ENCODE measurements at regions not wholly inside any gene's neighbourhood (a gene's known extent, or its start where the extent isn't known, plus 50 kb on each side); places are given as distances from the start of the nearest gene placed in this dataset.
"Not testable (repeated sequence)": the region's sequence is repeated elsewhere in the genome, so short reads cannot be mapped to it uniquely, and the experiment has no call there.

- DNase-seq (ENCODE audit: extremely low spot score), result no peak
- ChIA-PET CTCF (no interaction called here), POLR2A (no interaction called here)
- TF ChIP-seq CTBP1 (IDR thresholded peaks at IDR 0.05; ENCODE audit: borderline replicate concordance), result no peak
- no peak for TF ChIP-seq HDGF (IDR thresholded peaks at IDR 0.05; ENCODE audit: borderline replicate concordance)
- no peak for TF ChIP-seq ARNT (IDR thresholded peaks at IDR 0.05)
- TF ChIP-seq FOXK2 (IDR thresholded peaks at IDR 0.05), result no peak
- no peak for TF ChIP-seq SP1 (IDR thresholded peaks at IDR 0.05)
- TF ChIP-seq TARDBP (IDR thresholded peaks at IDR 0.05), result no peak
- no peak for TF ChIP-seq BHLHE40 (IDR thresholded peaks at IDR 0.05; ENCODE audit: borderline replicate concordance)
- TF ChIP-seq SUZ12 (IDR thresholded peaks at IDR 0.05), result no peak
Measured at GRCh38 chrX:75873993-75874392, 88.9 kb upstream of the MAGEE2 start.

DNA sequence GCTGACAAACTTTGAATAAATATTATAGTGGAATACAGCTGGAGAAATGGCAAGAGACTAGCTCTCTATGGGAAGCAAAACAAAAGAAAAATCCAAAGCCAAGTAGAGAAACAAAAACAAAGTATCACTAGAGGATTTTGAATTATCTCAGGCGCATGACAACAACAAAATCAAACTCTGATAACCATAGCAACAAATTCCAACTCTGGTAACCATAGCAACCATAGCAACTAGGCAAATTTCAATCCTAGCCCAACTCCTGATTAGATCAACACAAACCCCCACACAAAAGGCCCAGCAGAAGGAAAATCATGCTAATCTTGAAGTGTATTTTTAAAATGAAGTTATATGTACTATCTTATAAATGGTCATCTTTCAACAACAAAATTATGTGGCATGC is 98.4 kb upstream of the MAGEE2 start:
- no peak for TF ChIP-seq BHLHE40 (IDR thresholded peaks at IDR 0.05; ENCODE audit: borderline replicate concordance)
- no peak for TF ChIP-seq SP1 (IDR thresholded peaks at IDR 0.05)
- TF ChIP-seq HDGF (IDR thresholded peaks at IDR 0.05; ENCODE audit: borderline replicate concordance), result no peak
- no peak for TF ChIP-seq CTBP1 (IDR thresholded peaks at IDR 0.05; ENCODE audit: borderline replicate concordance)
- no peak for DNase-seq (ENCODE audit: extremely low spot score)
- ChIA-PET POLR2A (no interaction called here), CTCF (no interaction called here)

GRCh38 chrX:75887833-75888232 is 102.8 kb upstream of the MAGEE2 start:
- ChIA-PET CTCF (no interaction called here), POLR2A (no interaction called here)
- no peak for DNase-seq (ENCODE audit: extremely low spot score)
- TF ChIP-seq ARNT (IDR thresholded peaks at IDR 0.05) (no peak), SUZ12 (IDR thresholded peaks at IDR 0.05) (no peak), L3MBTL2 (conservative IDR thresholded peaks at IDR 0.05) (no peak), FOXM1 (IDR thresholded peaks at IDR 0.05; ENCODE audit: borderline replicate concordance) (no peak), LEF1 (IDR thresholded peaks at IDR 0.05; ENCODE audit: borderline replicate concordance) (no peak)

GRCh38 chrX:75892749-75893148 is 107.7 kb upstream of the MAGEE2 start:
- TF ChIP-seq BHLHE40 (IDR thresholded peaks at IDR 0.05; ENCODE audit: borderline replicate concordance) (no peak), HDGF (IDR thresholded peaks at IDR 0.05; ENCODE audit: borderline replicate concordance) (no peak), FOXM1 (IDR thresholded peaks at IDR 0.05; ENCODE audit: borderline replicate concordance) (no peak), ELF4 (IDR thresholded peaks at IDR 0.05) (no peak), TARDBP (IDR thresholded peaks at IDR 0.05) (no peak), CTBP1 (IDR thresholded peaks at IDR 0.05; ENCODE audit: borderline replicate concordance) (no peak), SUZ12 (IDR thresholded peaks at IDR 0.05) (no peak), LEF1 (IDR thresholded peaks at IDR 0.05; ENCODE audit: borderline replicate concordance) (no peak), SP1 (IDR thresholded peaks at IDR 0.05) (no peak), L3MBTL2 (conservative IDR thresholded peaks at IDR 0.05) (no peak), NFRKB (IDR thresholded peaks at IDR 0.05) (no peak), FOXK2 (IDR thresholded peaks at IDR 0.05) (no peak), FOXA1 (IDR thresholded peaks at IDR 0.05) (no peak), ZNF384 (IDR thresholded peaks at IDR 0.05) (no peak), ARNT (IDR thresholded peaks at IDR 0.05) (no peak)
- TF ChIP-seq, protein P1, sequence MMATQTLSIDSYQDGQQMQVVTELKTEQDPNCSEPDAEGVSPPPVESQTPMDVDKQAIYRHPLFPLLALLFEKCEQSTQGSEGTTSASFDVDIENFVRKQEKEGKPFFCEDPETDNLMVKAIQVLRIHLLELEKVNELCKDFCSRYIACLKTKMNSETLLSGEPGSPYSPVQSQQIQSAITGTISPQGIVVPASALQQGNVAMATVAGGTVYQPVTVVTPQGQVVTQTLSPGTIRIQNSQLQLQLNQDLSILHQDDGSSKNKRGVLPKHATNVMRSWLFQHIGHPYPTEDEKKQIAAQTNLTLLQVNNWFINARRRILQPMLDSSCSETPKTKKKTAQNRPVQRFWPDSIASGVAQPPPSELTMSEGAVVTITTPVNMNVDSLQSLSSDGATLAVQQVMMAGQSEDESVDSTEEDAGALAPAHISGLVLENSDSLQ (IDR thresholded peaks at IDR 0.05), result no peak
- DNase-seq (ENCODE audit: extremely low spot score), result no peak
- POLR2A ChIA-PET, result no interaction called here
- CTCF ChIA-PET, result no interaction called here

DNA sequence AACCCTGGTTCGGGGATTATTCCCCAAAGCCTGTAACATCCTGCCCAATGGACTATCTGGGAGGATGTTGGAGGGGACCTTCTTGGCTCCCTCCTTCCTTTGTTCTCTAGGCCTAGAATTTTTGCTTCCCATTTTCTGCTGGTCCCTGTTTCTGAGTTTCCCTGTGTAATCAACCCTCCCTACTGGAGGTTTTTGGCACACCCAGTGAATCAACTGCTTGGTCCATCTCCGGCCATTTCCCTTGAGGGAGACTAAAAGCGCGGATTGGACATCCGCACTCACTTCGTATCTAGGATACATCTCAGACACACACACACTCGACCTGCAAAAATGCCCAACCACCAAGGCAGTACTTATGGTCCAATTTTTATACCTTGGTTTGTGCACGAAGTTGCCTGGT is 108.2 kb upstream of the MAGEE2 start:
- ChIA-PET POLR2A (no interaction called here), CTCF (no interaction called here)
- no peak for DNase-seq (ENCODE audit: extremely low spot score)
- TF ChIP-seq LEF1 (IDR thresholded peaks at IDR 0.05; ENCODE audit: borderline replicate concordance), result no peak
- no peak for TF ChIP-seq SP1 (IDR thresholded peaks at IDR 0.05)
- no peak for TF ChIP-seq HDGF (IDR thresholded peaks at IDR 0.05; ENCODE audit: borderline replicate concordance)
- TF ChIP-seq FOXA1 (IDR thresholded peaks at IDR 0.05), result no peak
- no peak for TF ChIP-seq CTBP1 (IDR thresholded peaks at IDR 0.05; ENCODE audit: borderline replicate concordance)
- TF ChIP-seq, protein P1 (IDR thresholded peaks at IDR 0.05), result no peak
- no peak for TF ChIP-seq L3MBTL2 (conservative IDR thresholded peaks at IDR 0.05)
- no peak for TF ChIP-seq FOXK2 (IDR thresholded peaks at IDR 0.05)

DNA sequence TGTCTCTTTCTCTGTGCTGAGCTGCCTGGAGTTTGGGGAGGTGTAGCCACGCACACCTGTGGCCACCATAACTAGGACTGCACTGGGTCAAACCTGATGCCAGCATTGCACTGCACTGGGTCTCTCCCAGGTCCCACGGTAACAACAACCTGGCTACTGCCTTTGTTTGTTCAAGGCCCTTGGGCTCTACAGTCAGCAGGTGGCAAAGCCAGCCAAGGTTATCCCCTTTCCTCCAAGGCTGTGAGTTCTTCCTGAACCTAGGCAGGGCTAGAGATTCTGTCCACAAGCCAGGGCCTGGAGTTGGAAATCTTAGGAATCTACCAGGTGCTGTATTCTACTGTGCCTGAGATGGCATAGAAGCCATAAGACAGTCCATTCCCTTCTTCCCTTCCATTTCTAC is 126.7 kb upstream of the MAGEE2 start:
- TF ChIP-seq, protein P1 (IDR thresholded peaks at IDR 0.05), result no peak
- no peak for TF ChIP-seq SP1 (IDR thresholded peaks at IDR 0.05)
- TF ChIP-seq FOXA1 (IDR thresholded peaks at IDR 0.05), result no peak
- TF ChIP-seq ELF4 (IDR thresholded peaks at IDR 0.05), result no peak
- TF ChIP-seq ARNT (IDR thresholded peaks at IDR 0.05), result no peak
- TF ChIP-seq LEF1 (IDR thresholded peaks at IDR 0.05; ENCODE audit: borderline replicate concordance), result no peak
- TF ChIP-seq FOXK2 (IDR thresholded peaks at IDR 0.05), result no peak
- no peak for TF ChIP-seq FOXM1 (IDR thresholded peaks at IDR 0.05; ENCODE audit: borderline replicate concordance)
- no peak for TF ChIP-seq SUZ12 (IDR thresholded peaks at IDR 0.05)
- TF ChIP-seq NFRKB (IDR thresholded peaks at IDR 0.05), result no peak
- TF ChIP-seq L3MBTL2 (conservative IDR thresholded peaks at IDR 0.05), result no peak
- TF ChIP-seq TARDBP (IDR thresholded peaks at IDR 0.05), result no peak
- TF ChIP-seq BHLHE40 (IDR thresholded peaks at IDR 0.05; ENCODE audit: borderline replicate concordance), result no peak
- TF ChIP-seq CTBP1 (IDR thresholded peaks at IDR 0.05; ENCODE audit: borderline replicate concordance), result no peak
- TF ChIP-seq HDGF (IDR thresholded peaks at IDR 0.05; ENCODE audit: borderline replicate concordance), result no peak
- no peak for TF ChIP-seq ZNF384 (IDR thresholded peaks at IDR 0.05)
- POLR2A ChIA-PET, result no interaction called here
- DNase-seq (ENCODE audit: extremely low spot score), result no peak
- CTCF ChIA-PET, result no interaction called here

GRCh38 chrX:75957107-75957610 is 172.1 kb upstream of the MAGEE2 start:
- TF ChIP-seq HDGF (IDR thresholded peaks at IDR 0.05; ENCODE audit: borderline replicate concordance), result no peak
- TF ChIP-seq SUZ12 (IDR thresholded peaks at IDR 0.05), result no peak
- TF ChIP-seq, protein P1 (IDR thresholded peaks at IDR 0.05), result no peak
- TF ChIP-seq NFRKB (IDR thresholded peaks at IDR 0.05), result no peak
- no peak for TF ChIP-seq SP1 (IDR thresholded peaks at IDR 0.05)
- no peak for TF ChIP-seq FOXA1 (IDR thresholded peaks at IDR 0.05)
- TF ChIP-seq FOXK2 (IDR thresholded peaks at IDR 0.05), result no peak
- no peak for TF ChIP-seq FOXM1 (IDR thresholded peaks at IDR 0.05; ENCODE audit: borderline replicate concordance)
- TF ChIP-seq TARDBP (IDR thresholded peaks at IDR 0.05), result no peak
- no peak for TF ChIP-seq LEF1 (IDR thresholded peaks at IDR 0.05; ENCODE audit: borderline replicate concordance)
- no peak for TF ChIP-seq BHLHE40 (IDR thresholded peaks at IDR 0.05; ENCODE audit: borderline replicate concordance)
- no peak for TF ChIP-seq L3MBTL2 (conservative IDR thresholded peaks at IDR 0.05)
- ChIA-PET POLR2A (no interaction called here), CTCF (no interaction called here)
- no peak for DNase-seq (ENCODE audit: extremely low spot score)

DNA sequence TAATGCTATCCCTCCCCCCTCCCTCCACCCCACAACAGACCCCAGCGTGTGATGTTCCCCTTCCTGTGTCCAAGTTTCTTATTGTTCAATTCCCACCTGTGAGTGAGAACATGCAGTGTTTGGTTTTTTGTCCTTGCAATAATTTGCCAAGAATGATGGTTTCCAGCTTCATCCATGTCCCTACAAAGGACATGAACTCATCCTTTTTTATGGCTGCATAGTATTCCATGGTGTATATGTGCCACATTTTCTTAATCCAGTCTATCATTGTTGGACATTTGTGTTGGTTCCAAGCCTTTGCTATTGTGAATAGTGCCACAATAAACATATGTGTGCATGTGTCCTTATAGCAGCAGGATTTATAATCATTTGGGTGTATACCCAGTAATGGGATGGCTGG is 176.3 kb upstream of the MAGEE2 start:
- POLR2A ChIA-PET; CTCF ChIA-PET; DNase-seq (ENCODE audit: extremely low spot score): not testable (repeated sequence)
